ENCODE measurements at regions not wholly inside any gene's neighbourhood (a gene's known extent, or its start where the extent isn't known, plus 50 kb on each side); places are given as distances from the start of the nearest gene placed in this dataset.
A peak's percentile ranks its signal among the peaks of the same experiment; 100 is the strongest.

GRCh38 chr5:105392122-105392709 is 1829.6 kb upstream of the NUDT12 start:
- DNase-seq = peak; percentile 13 to 55
- Histone ChIP-seq H3K36me3 (no peaks in the 10 kb centered on the region), H3K4me3 (no peak overlapping the region), H3K27ac (no peak overlapping the region), H3K4me1 (no peaks in the 10 kb centered on the region), H3K9me3 (no peaks in the 10 kb centered on the region), H3K27me3 (no peaks in the 10 kb centered on the region)
- no peak for TF ChIP-seq CTCF (IDR thresholded peaks at IDR 0.05)
- intact Hi-C loops (cut with DNase I; ENCODE audit: low total_unique reads) = no loop called here

DNA sequence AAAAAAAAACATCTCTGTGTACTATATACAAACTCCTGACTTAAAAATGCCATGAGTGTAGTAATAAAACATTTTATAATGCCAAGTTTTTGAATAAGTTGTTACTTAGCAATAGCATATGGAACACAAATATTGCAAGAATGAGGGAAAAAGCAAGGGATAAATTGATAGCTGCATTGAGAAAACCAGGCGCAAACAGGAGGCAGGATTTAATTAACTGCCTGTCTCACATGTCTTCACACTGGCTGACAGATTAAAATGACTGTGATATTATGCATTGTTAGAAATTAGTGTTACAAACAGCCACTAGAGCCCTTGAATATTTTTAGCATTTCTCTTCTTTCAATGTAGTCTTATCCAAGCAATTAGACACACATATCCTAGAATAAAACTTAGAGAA is 1817.5 kb upstream of the NUDT12 start:
- TF ChIP-seq CTCF (IDR thresholded peaks at IDR 0.05) = no peak
- Histone ChIP-seq H3K4me3 (no peak overlapping the region), H3K4me1 (peaks cover 0 to 12% (median 0%) of the 10 kb centered on the region in 4 donors), H3K36me3 (no peaks in the 10 kb centered on the region), H3K9me3 (peaks cover 0 to 5% (median 0%) of the 10 kb centered on the region in 3 donors), H3K27ac (no peak overlapping the region), H3K27me3 (no peaks in the 10 kb centered on the region)
- DNase-seq = no peak
- intact Hi-C loops (cut with DNase I; ENCODE audit: low total_unique reads) = no loop called here

DNA sequence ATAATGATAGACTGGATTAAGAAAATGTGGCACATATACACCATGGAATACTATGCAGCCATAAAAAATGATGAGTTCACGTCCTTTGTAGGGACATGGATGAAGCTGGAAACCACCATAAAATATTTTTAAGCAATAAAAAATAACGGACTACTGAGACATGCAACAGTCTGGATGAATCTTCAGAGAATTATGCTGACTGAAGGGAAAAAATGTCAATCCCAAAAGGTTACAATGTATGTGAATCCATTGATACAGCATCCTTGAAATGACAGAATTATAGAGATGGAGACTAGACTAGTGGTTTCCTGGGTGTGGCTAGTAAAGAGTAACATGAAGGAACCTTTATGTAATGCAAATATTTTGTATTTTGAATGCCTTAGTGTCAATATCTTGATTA is 1808.6 kb upstream of the NUDT12 start:
- Histone ChIP-seq H3K27ac (no peak overlapping the region), H3K27me3 (no peaks in the 10 kb centered on the region), H3K4me3 (no peak overlapping the region), H3K36me3 (no peaks in the 10 kb centered on the region), H3K4me1 (peaks cover 0 to 7% (median 0%) of the 10 kb centered on the region in 4 donors), H3K9me3 (no peaks in the 10 kb centered on the region)
- intact Hi-C loops (cut with DNase I; ENCODE audit: low total_unique reads) = no loop called here
- no peak for DNase-seq
- no peak for TF ChIP-seq CTCF (IDR thresholded peaks at IDR 0.05)

DNA sequence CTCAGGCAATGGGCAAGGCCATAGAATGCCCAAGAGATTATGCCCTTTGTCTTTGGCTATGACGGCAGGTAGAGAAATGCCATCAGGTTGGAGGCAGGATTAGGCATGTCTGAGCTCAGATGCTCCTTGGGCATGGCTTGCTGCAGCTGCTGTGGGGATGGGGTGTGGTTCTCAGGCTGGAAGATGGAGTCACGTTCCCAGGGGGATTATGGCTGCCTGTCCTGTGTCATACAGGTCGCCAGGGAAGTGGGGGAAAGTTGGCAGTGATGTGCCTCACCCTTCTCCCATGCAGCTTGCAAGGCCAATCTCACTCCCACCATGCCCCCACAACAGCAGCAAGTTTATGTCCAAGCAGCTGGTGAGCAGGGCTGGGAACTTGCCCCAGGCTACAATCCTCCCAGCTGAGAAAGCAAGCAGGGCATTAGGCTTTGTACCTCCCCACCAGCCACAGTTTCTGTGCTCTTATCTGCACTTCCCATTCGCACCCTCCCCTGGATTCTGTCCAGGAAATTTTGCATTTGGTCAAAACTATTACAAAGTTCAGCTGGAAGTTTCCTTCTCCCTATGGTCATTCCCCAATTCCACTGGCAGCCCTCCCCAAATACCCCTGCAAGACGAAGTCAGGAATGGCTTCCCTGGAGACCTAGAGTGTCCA is 1788.0 kb upstream of the NUDT12 start:
- H3K36me3 ChIP-seq = no peaks in the 10 kb centered on the region
- no peak overlapping the region for H3K27ac ChIP-seq
- H3K27me3 ChIP-seq = no peaks in the 10 kb centered on the region
- no peak overlapping the region for H3K4me3 ChIP-seq
- intact Hi-C loops (cut with DNase I; ENCODE audit: low total_unique reads) = no loop called here
- TF ChIP-seq CTCF (IDR thresholded peaks at IDR 0.05) = no peak
- H3K9me3 ChIP-seq = no peaks in the 10 kb centered on the region
- no peak for DNase-seq
- no peaks in the 10 kb centered on the region for H3K4me1 ChIP-seq

DNA sequence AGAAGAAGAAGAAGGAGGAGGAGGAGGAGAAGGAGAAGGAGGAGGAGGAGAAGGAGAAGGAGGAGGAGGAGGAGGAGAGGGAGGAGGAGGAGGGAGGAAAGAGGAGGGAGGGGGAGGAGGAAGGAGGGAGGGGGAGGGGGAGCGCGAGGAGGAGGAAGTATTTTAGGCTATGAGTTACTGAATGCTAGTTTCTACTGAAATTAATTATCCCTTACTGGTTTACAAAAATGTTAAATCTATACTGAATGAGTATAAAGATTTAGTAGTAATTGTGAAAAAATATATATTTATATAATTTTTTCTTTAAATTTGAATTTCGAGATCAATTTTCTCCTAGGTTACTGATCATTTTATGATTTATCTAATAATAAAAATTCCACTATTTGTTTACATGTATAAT is 1769.0 kb upstream of the NUDT12 start:
- DNase-seq = no peak
- peaks cover 0 to 5% (median 0%) of the 10 kb centered on the region in 3 donors for H3K9me3 ChIP-seq
- no peaks in the 10 kb centered on the region for H3K4me1 ChIP-seq
- H3K27ac ChIP-seq = no peak overlapping the region
- no peaks in the 10 kb centered on the region for H3K27me3 ChIP-seq
- intact Hi-C loops (cut with DNase I; ENCODE audit: low total_unique reads) = no loop called here
- no peak overlapping the region for H3K4me3 ChIP-seq
- no peaks in the 10 kb centered on the region for H3K36me3 ChIP-seq
- no peak for TF ChIP-seq CTCF (IDR thresholded peaks at IDR 0.05)
